Peyer's patch (tissue), 4 donors: ENCODE measurements at regions not wholly inside any gene's neighbourhood (a gene's known extent, or its start where the extent isn't known, plus 50 kb on each side); places are given as distances from the start of the nearest gene placed in this dataset.

Source experiments
- DNase-seq, 3 donors: peaks; one replicate each; pipeline ENCODE4 v3.0.0-alpha.2; 2017 to 2019
- H3K27ac ChIP-seq, 4 donors: fragments of 200-600 bp; sonication (generic); one replicate each; pipeline ENCODE4 v1.5.1; 2016 to 2019
- H3K27me3 ChIP-seq, 2 donors: fragments of 200-600 bp; sonication (generic); one replicate each; pipeline ENCODE4 v1.5.1; 2019
- H3K36me3 ChIP-seq, 3 donors: fragments of 200-600 bp; sonication (generic); one replicate each; pipeline ENCODE4 v1.5.1; 2016 to 2019
- H3K4me1 ChIP-seq, 4 donors: fragments of 200-600 bp; sonication (generic); one replicate each; pipeline ENCODE4 v1.5.1; 2016 to 2019
- H3K4me3 ChIP-seq, 4 donors: fragments of 200-600 bp; sonication (generic); 1 replicate in 3 of 4; 2 replicates in 1 of 4; pipeline ENCODE4 v1.5.1; 2016 to 2019; ENCODE audit warnings: mild to moderate bottlenecking in 1 of 4
- H3K9me3 ChIP-seq, 4 donors: fragments of 200-600 bp; sonication (generic); one replicate each; pipeline ENCODE4 v1.5.1; 2016 to 2019; ENCODE audit warnings: mild to moderate bottlenecking in 1 of 4
- CTCF ChIP-seq, 6 experiments: fragments of 450-650 bp in 4 of 6; fragments of 200-600 bp in 2 of 6; sonication (generic) in 1 of 6; IDR thresholded peaks; one replicate each; pipeline ENCODE4 v1.5.1; 2017 to 2019; ENCODE audit warnings: antibody characterized with exemption in 6 of 6, mild to moderate bottlenecking in 3 of 6, moderate library complexity in 1 of 6
- POLR2A ChIP-seq, 2 donors: fragments of 450-650 bp; IDR thresholded peaks; one replicate each; pipeline ENCODE4 v1.5.1; 2017; ENCODE audit warnings: antibody characterized with exemption in 2 of 2, mild to moderate bottlenecking in 2 of 2, moderate library complexity in 2 of 2

- no peaks in the 10 kb centered on the region for H3K4me1 ChIP-seq
- H3K27ac ChIP-seq, result no peak overlapping the region
- DNase-seq, result no peak
- H3K9me3 ChIP-seq, result no peaks in the 10 kb centered on the region
- H3K4me3 ChIP-seq, result no peak overlapping the region
- H3K27me3 ChIP-seq, result no peaks in the 10 kb centered on the region
- no peak for TF ChIP-seq POLR2A (IDR thresholded peaks at IDR 0.05)
- TF ChIP-seq CTCF (IDR thresholded peaks at IDR 0.05), result no peak
- H3K36me3 ChIP-seq, result no peaks in the 10 kb centered on the region
Measured at GRCh38 chr11:56819916-56820315, 71.4 kb upstream of the OR9G4 start.

- peak in 1 of 3 donors; percentile 45 for DNase-seq
- Histone ChIP-seq H3K36me3 (no peaks in the 10 kb centered on the region), H3K27ac (no peak overlapping the region), H3K4me3 (no peak overlapping the region), H3K27me3 (no peaks in the 10 kb centered on the region), H3K9me3 (no peaks in the 10 kb centered on the region), H3K4me1 (no peaks in the 10 kb centered on the region)
- no peak for TF ChIP-seq CTCF (IDR thresholded peaks at IDR 0.05)
Measured at GRCh38 chr11:56817661-56818060, 69.2 kb upstream of the OR9G4 start.

- no peaks in the 10 kb centered on the region for H3K9me3 ChIP-seq
- TF ChIP-seq CTCF (IDR thresholded peaks at IDR 0.05) (no peak), POLR2A (IDR thresholded peaks at IDR 0.05) (no peak)
- H3K27ac ChIP-seq, result no peak overlapping the region
- no peaks in the 10 kb centered on the region for H3K36me3 ChIP-seq
- no peak overlapping the region for H3K4me3 ChIP-seq
- DNase-seq, result no peak
- H3K27me3 ChIP-seq, result no peaks in the 10 kb centered on the region
- H3K4me1 ChIP-seq, result no peaks in the 10 kb centered on the region
Measured at GRCh38 chr11:56816259-56816658, 67.8 kb upstream of the OR9G4 start.

GRCh38 chr11:56808326-56808725, 59.8 kb upstream of the OR9G4 start:
- TF ChIP-seq POLR2A (IDR thresholded peaks at IDR 0.05) (no peak), CTCF (IDR thresholded peaks at IDR 0.05) (no peak)
- Histone ChIP-seq H3K27me3 (no peaks in the 10 kb centered on the region), H3K36me3 (no peaks in the 10 kb centered on the region), H3K9me3 (no peaks in the 10 kb centered on the region), H3K4me3 (no peak overlapping the region), H3K4me1 (no peaks in the 10 kb centered on the region), H3K27ac (no peak overlapping the region)
- no peak for DNase-seq

GRCh38 chr11:56799691-56800210, 51.3 kb upstream of the OR9G4 start:
- Histone ChIP-seq H3K27ac (no peak overlapping the region), H3K36me3 (no peaks in the 10 kb centered on the region), H3K27me3 (no peaks in the 10 kb centered on the region), H3K9me3 (no peaks in the 10 kb centered on the region), H3K4me3 (no peak overlapping the region), H3K4me1 (no peaks in the 10 kb centered on the region)
- DNase-seq, result no peak
- TF ChIP-seq CTCF (IDR thresholded peaks at IDR 0.05) (no peak), POLR2A (IDR thresholded peaks at IDR 0.05) (no peak)
